GM19452 (cell line): ENCODE measurements at regions not wholly inside any gene's neighbourhood (a gene's known extent, or its start where the extent isn't known, plus 50 kb on each side); places are given as distances from the start of the nearest gene placed in this dataset.
"Not testable (repeated sequence)": the region's sequence is repeated elsewhere in the genome, so short reads cannot be mapped to it uniquely, and the experiment has no call there.

Experiments
- ATAC-seq: cut with Tn5 transposase; IDR thresholded peaks from one replicate; pipeline ENCODE4 v1.9.1; 2021; ENCODE audit not compliant: unreplicated experiment

GRCh38 chr9:67708109-67708508, 150.6 kb upstream of the ANKRD20A1 start:
- not testable (repeated sequence) for ATAC-seq

DNA sequence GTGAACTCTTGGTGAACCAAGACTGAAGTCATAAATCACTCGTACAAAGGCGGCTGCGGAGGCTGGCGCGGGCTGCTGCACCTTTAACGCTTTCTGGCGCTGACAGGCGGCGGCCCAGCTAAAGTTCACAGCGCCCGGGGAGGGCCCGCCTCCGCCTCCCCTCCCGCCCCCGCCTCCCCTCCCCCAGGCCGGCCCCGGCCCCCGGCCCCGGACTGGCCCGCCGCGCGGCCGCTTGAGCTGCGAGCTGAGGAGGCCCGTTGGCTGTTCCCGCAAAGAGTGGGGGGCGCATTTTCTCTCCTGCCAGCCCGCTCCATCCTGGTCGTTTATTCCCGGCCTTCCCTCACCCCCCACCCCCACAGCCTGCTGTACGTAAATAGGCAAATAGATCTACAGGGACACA, 147.3 kb upstream of the ANKRD20A1 start:
- ATAC-seq: not testable (repeated sequence)

GRCh38 chr9:67711931-67712330, 146.8 kb upstream of the ANKRD20A1 start:
- ATAC-seq: not testable (repeated sequence)

- ATAC-seq: not testable (repeated sequence)
Measured at GRCh38 chr9:67712956-67713355, 145.8 kb upstream of the ANKRD20A1 start.

GRCh38 chr9:67717830-67718388, 140.8 kb upstream of the ANKRD20A1 start:
- not testable (repeated sequence) for ATAC-seq

- ATAC-seq: not testable (repeated sequence)
Measured at GRCh38 chr9:67720491-67720890, 138.2 kb upstream of the ANKRD20A1 start.

DNA sequence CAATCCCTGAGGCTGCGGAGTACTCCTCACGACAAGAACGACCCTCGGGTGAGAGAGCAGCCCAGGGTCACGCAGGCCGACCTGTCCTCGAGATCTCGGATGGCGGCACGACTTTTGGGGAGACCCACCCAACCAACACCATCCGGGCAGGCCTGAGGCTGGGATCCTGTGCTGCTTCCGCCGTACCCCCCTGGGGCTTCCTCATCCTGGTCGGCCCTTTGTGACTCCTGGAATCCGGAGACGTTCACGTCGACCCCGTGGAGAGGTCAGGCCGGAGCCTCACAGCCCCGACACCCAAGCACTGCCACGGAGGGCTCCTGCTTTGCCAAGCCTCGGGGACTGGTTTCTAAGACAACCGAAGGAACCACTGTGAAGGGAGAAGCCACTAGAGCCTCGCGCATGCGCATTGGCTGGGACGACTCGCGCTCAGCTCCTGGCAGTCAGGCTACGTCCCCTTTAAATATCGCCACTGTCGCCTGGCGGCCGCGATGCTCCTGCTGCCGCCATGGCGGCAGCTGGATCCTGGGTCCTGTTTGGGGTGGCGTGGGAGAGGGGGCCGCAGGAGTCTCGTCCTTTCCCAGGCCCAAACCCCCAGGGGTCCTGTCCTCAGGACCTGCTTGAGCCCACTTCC, 136.2 kb upstream of the ANKRD20A1 start:
- peak; percentile 90 for ATAC-seq

DNA sequence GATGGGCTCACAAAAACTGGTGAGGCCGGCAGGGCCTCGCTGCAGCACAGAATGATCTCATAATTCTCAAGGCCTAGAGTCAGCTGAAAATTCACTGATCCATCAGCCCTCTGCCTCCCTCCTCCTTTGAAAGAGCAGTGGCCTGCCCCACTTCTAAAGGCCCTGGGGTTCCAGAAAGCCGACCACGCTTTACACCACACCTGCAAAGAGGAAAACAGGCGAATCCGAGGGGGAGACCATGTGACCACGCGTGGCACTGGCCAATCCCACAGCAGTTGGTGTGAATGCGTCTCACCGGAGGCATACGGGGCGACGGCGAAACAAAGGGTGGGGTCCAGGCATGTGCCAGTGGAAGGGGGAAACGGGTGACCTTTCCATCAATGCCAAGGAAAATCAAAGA, 135.5 kb upstream of the ANKRD20A1 start:
- not testable (repeated sequence) for ATAC-seq

DNA sequence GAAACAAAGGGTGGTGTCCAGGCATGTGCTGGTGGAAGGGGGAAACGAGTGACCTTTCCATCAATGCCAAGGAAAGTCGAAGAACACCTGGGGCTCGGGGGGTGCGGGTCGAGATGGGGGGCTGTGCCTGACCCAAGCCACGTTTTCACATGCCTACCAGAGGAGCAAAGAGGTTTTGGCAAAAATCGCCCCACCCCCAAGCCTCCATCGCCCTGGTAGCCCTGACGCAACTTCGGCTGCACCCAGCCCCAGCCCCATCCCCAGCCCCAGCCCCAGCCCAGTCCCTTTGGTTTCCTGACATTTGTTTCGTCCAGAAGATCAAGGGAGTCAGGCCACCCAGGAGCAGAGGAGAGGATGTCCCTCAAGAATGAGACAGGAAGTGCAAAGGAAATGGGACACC, 133.8 kb upstream of the ANKRD20A1 start:
- not testable (repeated sequence) for ATAC-seq

- ATAC-seq: peak; percentile 60
Measured at GRCh38 chr9:67726213-67726988, 132.3 kb upstream of the ANKRD20A1 start.

DNA sequence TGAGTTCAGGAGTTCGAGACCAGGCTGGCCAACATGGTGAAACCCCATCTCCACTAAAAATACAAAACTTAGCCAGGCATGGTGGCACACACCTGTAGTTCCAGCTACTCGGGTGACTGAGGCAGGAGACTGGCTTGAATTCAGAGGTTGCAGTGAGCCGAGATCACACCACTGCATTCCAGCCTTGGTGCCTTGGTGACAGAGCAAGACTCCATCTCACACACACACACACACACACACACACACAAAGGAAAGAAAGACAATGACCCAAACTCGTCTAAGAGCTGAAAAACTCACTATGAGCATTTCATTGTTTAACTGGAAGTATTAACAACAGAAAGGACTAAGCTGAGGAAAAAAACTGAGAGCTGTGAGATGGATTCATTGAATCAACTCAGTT, 95.6 kb upstream of the ANKRD20A1 start:
- ATAC-seq: not testable (repeated sequence)

DNA sequence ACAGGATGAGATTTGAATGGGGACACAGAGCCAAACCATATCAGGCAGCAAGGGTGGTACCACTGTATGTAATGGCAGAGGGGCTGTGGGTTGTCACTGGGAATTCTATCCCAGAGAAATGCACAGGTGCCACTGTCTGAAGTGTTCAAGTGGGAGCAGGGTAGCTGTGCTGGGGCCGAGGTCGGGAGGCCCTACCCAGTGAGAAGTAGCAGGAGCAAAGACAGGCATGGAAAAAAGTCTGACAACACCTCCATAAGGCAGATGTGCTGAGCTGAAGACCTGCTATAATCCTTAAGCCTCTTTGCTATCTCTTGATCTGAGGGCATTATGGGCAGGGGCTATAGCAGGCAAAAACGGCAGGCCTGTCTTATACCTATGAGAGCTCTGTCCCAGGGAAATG, 86.9 kb upstream of the ANKRD20A1 start:
- ATAC-seq: not testable (repeated sequence)

DNA sequence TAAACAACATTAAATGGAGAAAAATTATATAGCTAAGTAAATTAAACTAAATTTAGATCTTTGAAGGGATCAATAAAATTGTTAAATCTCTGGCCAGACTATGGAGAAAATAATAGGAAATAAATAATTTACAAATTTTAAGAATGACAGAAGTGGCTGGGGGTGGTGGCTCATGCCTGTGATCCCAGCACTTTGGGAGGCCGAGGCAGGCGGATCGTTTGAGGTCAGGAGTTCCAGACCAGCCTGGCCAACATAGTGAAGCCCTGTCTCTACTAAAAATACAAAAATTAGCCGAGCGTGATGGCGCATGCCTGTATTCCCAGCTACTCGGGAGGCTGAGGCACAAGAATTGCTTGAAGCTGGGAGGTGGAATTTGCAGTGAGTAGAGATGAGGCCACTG, 58.6 kb upstream of the ANKRD20A1 start:
- not testable (repeated sequence) for ATAC-seq
